NCI-H2171 (cell line): ENCODE measurements at regions not wholly inside any gene's neighbourhood (a gene's known extent, or its start where the extent isn't known, plus 50 kb on each side); places are given as distances from the start of the nearest gene placed in this dataset.

Experiments used
- DNase-seq: peaks from one replicate; lab custom pipeline; 2025; lab: John Stamatoyannopoulos, UW

DNA sequence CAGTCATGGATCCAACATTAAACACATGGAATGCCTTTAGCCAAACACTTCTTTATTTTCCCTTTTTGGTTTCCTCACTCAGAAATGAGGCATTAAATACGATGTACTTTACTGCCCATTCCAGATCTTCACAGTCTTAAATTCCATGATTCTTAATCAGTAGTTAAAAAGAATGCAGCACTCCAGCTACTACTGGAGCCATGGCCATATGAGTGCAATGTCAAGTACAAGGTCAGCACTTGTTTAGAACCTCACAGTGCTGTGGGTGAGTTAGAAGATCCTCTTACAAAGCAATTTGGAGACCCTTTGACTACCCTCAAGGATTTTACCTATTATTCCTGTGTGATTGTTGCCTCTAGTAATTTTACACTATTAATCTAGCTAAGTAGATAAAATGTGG lies 550.3 kb upstream of the LRRTM1 start:
- DNase-seq, result no peak

DNA sequence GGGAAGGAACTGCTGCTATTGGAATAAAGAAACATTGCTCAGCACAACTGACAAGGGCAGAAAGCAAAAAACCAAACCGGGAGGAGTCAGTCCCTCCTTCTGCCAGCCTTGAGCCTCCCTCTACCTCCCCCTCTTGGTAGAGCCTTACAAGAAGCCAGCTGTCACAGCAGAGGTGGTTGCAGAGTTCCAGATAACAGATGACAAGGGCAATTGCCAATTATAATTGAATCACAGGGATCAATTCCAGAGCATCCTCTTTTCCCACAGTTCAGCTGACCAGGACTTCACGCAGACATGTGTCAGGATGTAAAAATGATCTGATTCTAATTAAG lies 548.2 kb upstream of the LRRTM1 start:
- no peak for DNase-seq

DNA sequence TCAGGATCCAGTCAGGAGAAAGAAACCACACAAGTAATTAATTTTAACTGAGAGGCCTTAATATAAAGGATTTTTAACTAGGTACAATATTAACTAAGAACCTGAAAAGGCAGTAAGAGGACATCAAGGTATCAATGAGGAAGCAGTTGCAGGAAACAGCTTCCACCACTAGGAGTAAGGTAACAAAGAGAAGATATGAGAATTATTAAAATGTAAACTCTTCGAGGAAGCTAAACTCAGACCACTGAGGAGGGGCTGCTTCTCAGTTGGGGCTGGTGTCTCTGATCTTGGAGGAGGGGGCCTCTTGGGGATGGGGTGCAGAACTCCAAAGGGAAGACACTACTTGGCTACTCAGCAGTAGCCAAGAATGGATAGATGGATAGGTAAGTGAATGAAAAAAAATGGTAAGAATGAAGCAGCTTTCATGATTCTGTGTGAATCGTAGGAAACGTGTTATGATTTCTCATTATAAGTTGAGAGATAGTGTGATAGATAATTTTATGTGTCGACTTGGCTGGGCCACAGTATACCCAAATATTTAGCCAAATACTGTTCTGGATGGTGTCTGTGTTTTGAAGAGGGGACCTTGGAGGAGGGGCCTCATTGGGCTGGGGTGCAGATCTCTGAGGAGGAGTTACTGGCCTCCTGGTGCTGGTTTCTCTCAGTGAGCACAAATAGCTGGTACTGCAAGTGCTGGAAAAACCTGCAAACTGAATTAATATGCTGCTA lies 547.7 kb upstream of the LRRTM1 start:
- no peak for DNase-seq

DNA sequence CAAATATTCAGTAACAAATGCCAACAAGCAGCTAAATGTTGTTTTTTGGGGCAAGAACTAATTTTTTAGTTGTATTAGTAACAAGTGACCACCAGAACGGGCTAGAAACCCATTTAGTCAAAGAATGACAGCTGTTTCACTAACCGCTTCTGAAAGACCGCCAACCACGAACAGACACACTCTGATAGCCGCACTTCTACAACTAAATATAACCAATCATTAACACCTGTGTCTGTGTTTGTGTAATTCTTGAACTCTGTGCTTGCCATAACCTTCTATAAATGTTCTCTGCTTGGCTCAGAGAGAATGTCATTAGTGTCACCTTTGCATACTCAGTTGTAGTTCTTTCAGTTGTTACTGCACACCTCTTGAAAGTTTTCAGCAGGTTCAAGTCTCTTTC lies 526.3 kb upstream of the LRRTM1 start:
- DNase-seq, result no peak

DNA sequence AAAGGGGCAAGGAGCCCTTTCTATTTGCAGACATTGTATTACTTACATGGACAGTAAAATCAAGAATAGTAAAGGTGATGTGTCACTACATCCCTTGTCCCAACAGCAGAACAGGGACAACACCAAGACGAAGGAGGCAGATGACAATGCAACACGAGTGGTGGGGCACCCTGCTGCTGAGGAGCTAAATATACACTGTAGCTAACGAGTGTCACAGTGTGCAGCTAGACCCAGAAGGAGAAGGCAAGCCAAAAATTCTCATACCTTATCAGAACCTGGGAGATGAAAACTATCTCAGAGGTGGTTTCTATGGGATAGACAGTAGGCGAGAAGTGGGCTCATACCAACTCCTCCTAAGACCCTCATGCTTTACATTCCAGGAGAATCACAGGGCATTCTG lies 518.4 kb upstream of the LRRTM1 start:
- DNase-seq, result no peak

DNA sequence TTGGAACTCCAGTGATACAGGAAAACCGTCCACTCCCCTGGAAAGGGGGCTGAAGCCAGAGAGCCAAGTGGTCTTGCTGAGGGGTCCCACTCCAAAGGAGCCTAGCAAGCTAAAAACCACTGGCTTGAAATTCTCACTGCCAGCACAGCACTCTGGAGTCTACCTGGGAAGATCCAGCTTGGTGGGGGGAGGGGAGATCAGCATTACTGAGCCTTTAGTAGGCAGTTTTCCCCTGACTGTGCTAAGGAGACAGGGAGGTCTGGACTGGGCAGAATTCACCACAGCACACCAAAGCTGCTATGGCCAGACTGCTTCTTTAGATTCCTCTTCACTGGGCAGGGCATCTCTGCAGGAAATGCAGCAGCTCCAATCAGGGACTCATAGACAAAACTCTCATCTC lies 510.7 kb upstream of the LRRTM1 start:
- no peak for DNase-seq

DNA sequence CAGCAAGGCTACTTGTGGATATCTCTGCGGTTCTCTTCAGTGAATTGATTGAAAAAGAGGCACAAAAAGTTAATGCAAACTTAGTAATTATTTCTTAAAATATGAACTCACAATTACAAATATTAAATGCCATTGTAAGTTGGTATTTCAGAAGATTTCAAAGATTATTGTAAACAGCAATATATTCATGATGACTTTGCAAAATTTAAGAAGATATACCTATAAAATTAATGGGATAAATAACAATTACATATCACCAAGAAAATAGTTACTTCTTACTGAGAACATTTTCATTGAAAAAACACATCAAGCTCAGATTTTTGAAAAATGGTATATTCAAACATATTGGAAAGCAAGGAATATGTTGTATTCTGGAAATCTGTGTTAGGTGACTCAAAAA lies 482.0 kb upstream of the LRRTM1 start:
- no peak for DNase-seq

DNA sequence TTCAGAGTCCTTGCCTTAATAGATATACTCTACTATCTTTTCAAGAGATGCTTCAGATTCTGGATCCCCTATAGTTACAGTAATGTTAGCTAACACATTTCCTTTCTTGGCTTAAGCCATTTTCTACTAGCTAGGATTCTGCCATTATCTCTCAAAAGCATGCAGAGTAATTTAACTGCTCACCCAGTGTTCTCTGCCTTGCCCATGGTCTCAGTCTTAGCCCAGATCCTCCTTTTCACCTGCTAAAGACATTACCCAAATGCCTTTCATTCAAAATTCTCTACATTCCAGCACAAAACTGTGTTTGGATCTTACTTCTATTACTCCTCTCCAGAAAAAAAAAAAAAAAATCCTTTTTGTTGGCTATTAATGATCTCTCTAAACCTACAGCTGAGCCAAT lies 474.2 kb upstream of the LRRTM1 start:
- DNase-seq, result no peak

DNA sequence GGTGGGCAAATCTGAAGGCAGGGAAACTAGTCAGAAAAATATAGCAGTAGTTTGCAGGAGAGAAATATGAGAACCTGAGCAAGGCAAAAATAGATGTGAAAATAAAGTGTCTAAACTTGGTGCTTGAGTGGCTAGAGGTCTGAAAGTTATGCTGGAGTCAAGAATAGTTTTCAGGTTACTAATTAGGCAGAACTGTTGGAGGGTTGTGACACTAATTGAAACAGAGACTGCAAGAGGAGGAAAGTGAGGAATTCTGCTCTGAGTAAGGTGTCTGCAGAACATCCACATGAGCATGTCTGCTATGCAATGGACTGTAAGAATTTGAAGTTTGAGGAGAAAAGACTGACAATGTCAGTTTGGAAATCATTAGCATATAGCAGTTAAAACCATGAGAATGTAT lies 444.0 kb upstream of the LRRTM1 start:
- no peak for DNase-seq

DNA sequence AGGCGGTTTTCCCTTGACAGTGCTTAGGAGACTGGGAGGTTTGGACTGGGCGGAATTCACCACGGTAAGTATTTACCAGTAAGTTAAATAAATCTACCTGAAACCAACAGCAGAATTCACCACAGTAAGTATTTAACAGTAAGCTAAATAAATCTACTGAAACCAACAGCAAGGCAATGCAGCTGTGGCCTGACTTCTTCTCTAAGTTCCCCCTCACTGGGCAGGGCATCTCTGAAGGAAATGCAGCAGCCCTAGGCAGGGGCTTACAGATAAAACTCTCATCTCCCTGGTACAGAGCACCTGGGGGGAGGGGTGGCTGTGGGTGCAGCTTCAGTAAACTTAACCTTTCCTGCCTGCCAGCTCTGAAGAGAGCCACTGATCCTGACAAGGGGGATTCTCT lies 432.5 kb upstream of the LRRTM1 start:
- no peak for DNase-seq

DNA sequence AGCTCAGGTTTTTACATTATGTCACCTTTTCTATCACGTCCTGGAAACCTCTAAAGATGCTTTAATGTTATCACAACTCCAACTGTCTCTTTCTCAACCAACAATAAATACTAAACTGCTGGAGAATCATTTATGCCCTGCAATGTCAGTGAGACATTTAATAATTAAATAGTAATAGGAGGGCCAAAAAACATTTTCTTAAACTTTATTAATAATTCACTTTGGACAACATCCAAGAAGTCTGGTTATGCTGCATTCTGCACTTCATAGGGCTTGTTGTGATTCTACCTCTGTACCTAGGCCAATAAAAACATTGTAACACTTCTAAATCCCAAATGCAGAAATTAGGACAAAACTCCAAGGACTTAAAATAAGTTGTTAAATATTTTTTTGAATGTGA lies 420.4 kb upstream of the LRRTM1 start:
- no peak for DNase-seq

DNA sequence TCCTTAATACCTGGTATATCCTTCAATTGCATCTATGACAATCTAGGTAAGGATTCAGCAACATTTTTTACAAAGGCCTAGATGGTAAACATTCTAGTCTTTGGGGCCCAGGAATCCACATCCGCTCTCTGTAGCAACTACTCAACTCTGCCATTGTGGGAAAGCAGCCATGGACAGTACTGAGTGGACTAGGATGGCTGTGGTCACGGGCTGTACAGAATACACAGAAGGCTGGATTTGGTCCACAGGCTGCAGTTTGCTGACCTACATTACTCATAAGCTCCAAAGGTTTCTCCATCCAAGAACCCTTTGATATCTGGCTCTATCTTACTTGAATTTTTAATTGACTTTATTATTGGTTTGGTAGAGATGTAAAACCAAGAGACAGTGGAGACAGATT lies 418.3 kb upstream of the LRRTM1 start:
- no peak for DNase-seq

DNA sequence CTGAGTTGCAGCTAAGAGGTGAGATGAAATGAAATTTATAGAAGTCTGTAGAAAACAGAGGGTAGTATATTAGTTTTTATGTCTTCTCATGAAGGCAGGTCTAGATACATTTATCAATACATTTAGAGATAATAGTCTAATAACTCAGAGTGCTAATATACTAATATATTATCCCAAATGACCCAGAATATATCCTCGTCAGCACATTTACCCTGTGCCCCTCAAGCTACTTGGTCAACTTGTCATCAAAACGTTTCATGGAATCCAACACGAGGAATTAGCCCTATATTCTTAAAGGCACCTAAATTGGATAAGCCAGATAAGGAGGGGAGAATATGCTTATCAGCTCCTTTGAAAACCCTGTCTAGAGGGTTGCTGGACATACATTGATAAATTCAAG lies 415.1 kb upstream of the LRRTM1 start:
- DNase-seq, result no peak

DNA sequence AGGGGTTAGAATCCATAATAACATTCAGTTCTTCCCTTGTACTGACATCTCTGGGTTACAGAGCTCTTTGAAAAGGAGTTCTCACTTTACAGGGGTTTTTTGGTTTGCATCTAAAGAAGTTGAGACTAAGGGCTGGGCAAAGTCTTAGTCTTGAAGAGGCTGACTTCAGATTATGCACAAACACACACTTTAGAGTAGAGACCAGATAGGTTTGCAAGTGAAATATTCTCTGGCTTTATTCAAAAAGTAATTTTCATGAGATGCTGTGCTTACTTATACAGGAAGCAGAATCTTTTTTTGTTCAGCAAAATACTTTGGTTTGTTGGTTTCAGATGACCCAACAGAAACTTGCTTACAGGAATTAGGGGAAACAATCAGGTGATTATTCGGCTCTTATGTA lies 410.9 kb upstream of the LRRTM1 start:
- DNase-seq, result no peak

DNA sequence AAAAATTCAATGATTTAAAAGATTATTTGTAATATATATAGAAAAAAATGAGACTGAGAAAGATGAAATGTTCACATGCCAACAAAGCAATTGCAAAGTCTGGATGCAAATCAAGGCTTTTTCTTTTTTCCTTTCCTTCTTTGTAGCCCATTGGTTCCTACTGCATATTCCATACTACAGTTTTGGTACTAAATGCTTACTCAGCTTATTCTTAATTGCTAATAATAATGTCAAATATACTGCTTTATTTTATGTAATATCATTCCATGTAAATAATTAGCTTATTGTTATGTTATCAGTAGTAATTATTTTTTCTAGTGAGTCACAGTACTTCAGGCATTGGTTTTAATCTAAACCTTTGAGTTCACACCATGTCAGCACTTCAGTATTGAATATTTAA lies 407.4 kb upstream of the LRRTM1 start:
- no peak for DNase-seq

DNA sequence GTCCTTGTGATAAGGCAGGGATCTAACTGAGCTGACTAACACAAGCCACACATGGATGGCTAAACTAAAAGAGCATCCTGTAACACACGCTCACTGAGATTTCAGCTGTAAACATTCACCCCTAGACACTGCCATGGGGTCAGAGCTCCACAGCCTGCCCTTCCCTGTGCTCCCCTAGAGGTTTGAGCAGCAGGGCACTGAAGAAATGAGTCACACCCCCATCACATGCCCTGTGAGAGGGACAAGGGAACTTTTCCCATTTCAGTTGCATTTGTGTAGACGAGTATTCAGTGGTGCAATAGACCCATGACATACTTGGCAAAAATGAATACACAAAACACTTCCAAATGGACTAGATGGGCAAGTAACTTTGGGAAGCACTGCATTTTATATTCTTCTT lies 402.4 kb upstream of the LRRTM1 start:
- no peak for DNase-seq

DNA sequence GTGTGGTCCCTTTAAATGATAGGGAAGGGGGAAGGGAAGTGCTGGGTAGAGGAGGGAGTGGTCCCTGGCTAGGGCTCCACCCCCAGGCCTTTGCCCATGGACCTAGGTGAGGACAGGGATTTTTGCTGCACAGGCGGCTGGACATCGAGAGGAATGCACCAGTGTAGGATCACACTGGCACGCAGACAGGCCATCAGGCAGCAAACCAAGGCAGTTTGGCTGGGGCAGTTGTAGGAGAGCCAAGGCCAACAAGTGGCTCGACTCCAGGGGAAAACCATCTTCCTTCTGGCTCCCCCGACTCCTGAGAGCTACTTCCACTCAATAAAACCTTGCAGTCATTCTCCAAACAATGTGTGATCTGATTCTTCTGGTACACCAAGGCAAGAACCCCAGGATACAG lies 402.0 kb upstream of the LRRTM1 start:
- no peak for DNase-seq

DNA sequence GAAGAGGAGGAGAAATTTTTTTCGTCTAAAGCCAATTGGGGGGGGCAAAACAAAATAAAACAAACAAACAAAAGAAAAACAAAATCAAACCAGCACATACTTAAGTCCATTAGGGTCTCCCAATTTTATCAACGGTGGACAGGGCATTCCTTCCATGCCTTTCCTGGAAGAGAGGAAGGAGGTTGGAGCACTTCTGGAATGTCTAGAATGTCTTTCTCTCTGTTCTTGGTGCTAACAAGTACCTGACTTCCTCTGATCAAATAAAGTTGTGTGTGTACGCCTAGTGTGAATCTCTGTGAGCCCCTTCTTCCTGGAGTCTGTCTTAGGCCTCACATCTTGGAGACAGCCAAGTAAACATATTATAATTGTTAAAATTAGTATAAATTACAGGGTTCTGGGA lies 399.0 kb upstream of the LRRTM1 start:
- no peak for DNase-seq

DNA sequence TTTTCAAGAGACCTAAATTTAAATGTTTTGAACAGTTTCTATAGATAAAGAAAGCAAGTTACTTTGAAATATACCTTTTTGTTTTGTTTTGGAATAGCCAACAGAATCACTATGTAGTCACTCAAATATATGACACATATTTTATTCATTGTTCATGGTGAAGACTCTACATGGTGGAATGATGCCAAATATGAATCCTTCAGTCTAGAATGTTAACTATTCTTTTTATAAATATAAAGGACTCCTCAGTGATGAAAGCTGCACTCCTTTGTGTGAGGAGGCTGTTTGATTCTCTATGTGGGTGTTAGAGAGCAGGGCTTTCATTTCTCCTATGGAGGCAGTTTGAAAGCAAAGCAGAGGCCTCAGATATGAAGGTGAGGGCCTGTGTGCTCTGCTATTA lies 396.4 kb upstream of the LRRTM1 start:
- no peak for DNase-seq
